Colonic mucosa (tissue), 4 donors: ENCODE measurements at regions not wholly inside any gene's neighbourhood (a gene's known extent, or its start where the extent isn't known, plus 50 kb on each side); places are given as distances from the start of the nearest gene placed in this dataset.

Source experiments
- DNase-seq: peaks from one replicate; pipeline ENCODE4 v3.0.0-alpha.2; 2020
- H3K27ac ChIP-seq: fragments of 200-600 bp; one replicate; pipeline ENCODE4 v1.8.0; 2021
- H3K27me3 ChIP-seq: fragments of 200-600 bp; one replicate; pipeline ENCODE4 v1.8.0; 2021
- H3K36me3 ChIP-seq: fragments of 200-600 bp; one replicate; pipeline ENCODE4 v1.8.0; 2021
- H3K4me1 ChIP-seq: fragments of 200-600 bp; one replicate; pipeline ENCODE4 v1.8.0; 2021; ENCODE audit warnings: mild to moderate bottlenecking
- H3K4me3 ChIP-seq: fragments of 200-600 bp; one replicate; pipeline ENCODE4 v1.8.0; 2021
- H3K9ac ChIP-seq, 2 donors: one replicate each; pipeline ENCODE4 v1.7.0; 2013; ENCODE audit warnings: control low read depth in 2 of 2, low read depth in 2 of 2, low read length in 2 of 2
- H3K9me3 ChIP-seq: fragments of 200-600 bp; one replicate; pipeline ENCODE4 v1.8.0; 2021
- intact Hi-C: fragments of 100-400 bp; cut with DNase I; formaldehyde crosslinking; loops from one replicate; pipeline ENCODE4 v1.14.1; 2022
- TF ChIP-seq, protein P1 (sequence below): fragments of 200-600 bp; IDR thresholded peaks from one replicate; pipeline ENCODE4 v1.8.0; 2022; ENCODE audit warnings: antibody characterized with exemption, mild to moderate bottlenecking
- donor health status: healthy.
- donor health status: DM: no; HTN: no; CAD: no.
- donor health status: DM: no; HTN: no; CAD: no.

DNA sequence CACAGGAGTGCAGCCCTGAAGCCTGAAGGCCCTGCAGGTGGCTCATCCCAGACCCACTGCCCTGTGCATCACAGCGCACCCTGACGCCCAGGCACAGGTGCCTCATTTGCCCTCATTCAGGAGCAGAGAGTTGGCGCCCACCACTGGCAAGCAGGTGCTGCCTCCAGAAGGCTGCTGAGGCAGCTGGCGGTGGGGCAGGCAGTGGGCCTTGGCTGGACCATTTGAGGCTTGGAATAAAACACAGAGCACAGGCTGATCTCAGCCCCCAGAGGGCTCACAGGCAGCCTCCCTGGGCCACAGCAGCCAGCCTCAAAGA lies 1151.9 kb downstream of the BRD1 start:
- TF ChIP-seq, protein P1, sequence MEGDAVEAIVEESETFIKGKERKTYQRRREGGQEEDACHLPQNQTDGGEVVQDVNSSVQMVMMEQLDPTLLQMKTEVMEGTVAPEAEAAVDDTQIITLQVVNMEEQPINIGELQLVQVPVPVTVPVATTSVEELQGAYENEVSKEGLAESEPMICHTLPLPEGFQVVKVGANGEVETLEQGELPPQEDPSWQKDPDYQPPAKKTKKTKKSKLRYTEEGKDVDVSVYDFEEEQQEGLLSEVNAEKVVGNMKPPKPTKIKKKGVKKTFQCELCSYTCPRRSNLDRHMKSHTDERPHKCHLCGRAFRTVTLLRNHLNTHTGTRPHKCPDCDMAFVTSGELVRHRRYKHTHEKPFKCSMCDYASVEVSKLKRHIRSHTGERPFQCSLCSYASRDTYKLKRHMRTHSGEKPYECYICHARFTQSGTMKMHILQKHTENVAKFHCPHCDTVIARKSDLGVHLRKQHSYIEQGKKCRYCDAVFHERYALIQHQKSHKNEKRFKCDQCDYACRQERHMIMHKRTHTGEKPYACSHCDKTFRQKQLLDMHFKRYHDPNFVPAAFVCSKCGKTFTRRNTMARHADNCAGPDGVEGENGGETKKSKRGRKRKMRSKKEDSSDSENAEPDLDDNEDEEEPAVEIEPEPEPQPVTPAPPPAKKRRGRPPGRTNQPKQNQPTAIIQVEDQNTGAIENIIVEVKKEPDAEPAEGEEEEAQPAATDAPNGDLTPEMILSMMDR, result no peak

DNA sequence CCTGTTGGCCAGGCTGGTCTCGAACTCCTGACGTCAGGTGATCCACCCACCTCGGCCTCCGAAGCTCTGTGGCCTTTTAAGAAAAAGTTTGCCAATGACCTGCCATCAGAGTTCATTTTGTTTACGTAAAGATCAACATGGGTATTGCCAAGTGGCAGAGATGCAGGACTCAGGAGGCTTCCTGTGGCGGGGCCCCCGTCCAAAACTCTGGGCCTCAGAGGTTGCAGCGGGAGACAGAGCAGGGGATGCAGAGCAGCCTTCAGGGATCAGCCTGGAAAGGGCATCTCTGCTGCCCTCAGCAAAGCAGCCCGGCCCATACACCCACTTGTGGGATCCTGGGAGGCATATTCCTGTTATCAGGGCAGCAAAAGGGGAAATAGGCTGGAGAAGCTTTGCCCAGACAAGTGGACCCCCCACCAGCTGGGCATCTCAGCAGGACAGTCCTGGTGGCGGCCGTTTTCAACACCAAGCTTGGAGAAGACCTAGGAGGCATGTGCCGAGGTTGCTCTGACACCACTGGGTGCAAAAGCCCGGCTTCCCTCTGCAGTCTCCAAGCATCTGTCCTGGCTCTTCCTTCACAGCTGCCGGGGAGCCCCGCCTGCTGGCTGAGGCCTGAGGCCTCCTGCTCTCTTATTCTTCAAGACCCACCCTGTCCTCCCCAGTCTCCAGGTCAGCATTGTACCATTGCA lies 1152.4 kb downstream of the BRD1 start:
- Histone ChIP-seq H3K4me1 (no peaks in the 10 kb centered on the region), H3K27ac (no peak overlapping the region), H3K9me3 (no peaks in the 10 kb centered on the region), H3K27me3 (no peaks in the 10 kb centered on the region), H3K9ac (no peak overlapping the region), H3K36me3 (no peaks in the 10 kb centered on the region), H3K4me3 (no peak overlapping the region)
- TF ChIP-seq, protein P1, result no peak
- DNase-seq, result no peak
- intact Hi-C loops, result no loop called here

More for the DNA sequence above, 1151.9 kb downstream of the BRD1 start:
- Histone ChIP-seq H3K27me3 (no peaks in the 10 kb centered on the region), H3K4me3 (no peak overlapping the region), H3K9me3 (no peaks in the 10 kb centered on the region), H3K27ac (no peak overlapping the region), H3K4me1 (no peaks in the 10 kb centered on the region), H3K36me3 (no peaks in the 10 kb centered on the region), H3K9ac (no peak overlapping the region)
- intact Hi-C loops, result no loop called here
- DNase-seq, result no peak

DNA sequence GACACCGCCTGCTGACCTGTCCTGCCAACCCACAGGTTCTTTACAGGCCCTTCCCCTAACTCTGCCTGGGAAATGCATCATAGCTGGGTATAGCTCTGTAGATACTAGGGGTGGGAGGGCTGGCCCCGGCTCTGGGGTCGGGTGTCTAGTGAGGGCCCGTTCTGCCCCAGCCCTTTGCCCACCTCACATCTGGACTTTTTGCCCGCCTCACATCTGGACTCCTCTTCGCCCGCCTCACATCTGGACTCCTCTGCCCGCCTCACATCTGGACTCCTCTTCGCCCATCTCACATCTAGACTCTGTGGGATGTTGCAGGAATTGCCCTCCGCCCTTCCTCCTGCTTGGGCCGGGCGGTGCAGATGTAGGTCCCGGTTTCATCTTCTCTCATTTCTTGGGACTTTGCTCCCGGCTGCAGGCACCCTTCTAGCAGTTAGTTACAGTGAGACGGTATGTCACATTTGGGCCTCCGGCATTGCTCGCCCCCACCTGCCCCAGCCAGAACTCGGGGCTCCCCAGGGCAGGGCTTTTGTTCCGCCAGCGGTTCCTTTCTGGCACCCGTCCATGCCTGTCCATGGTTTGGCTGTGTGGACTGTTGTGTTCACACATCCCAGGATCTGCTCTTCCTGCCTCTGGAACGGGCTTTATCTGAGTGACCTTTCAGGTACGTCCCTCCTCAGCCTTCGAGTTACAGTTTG lies 1153.7 kb downstream of the BRD1 start:
- no peak for DNase-seq
- intact Hi-C loops, result no loop called here
- no peak overlapping the region for H3K9ac ChIP-seq
- TF ChIP-seq, protein P1, result no peak
- no peak overlapping the region for H3K4me3 ChIP-seq
- no peaks in the 10 kb centered on the region for H3K4me1 ChIP-seq
- H3K9me3 ChIP-seq, result no peaks in the 10 kb centered on the region
- H3K36me3 ChIP-seq, result no peaks in the 10 kb centered on the region
- H3K27me3 ChIP-seq, result no peaks in the 10 kb centered on the region
- H3K27ac ChIP-seq, result no peak overlapping the region

DNA sequence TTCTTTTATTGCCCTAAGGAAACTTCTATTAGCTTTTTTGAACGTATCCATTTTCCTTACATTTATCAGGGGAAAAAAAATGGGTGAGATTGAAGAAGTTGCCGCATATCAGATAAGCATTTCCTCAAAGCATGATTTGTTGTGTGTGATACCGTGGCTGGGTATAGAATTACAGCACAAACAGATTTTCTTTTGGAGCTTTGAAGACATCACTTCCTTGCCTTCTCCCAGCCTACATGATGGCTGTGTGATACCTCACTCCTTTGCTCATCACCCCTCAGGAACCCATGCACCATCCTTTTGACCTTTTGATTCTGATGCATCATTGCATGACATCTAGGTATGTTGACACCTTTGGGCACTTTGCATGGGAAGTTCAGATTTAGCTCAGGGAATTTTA lies 1155.3 kb downstream of the BRD1 start:
- intact Hi-C loops, result no loop called here
- DNase-seq, result no peak
- H3K27ac ChIP-seq, result no peak overlapping the region
- H3K4me1 ChIP-seq, result no peaks in the 10 kb centered on the region
- no peaks in the 10 kb centered on the region for H3K9me3 ChIP-seq
- H3K36me3 ChIP-seq, result no peaks in the 10 kb centered on the region
- no peaks in the 10 kb centered on the region for H3K27me3 ChIP-seq
- TF ChIP-seq, protein P1, result no peak
- no peak overlapping the region for H3K9ac ChIP-seq
- no peak overlapping the region for H3K4me3 ChIP-seq

DNA sequence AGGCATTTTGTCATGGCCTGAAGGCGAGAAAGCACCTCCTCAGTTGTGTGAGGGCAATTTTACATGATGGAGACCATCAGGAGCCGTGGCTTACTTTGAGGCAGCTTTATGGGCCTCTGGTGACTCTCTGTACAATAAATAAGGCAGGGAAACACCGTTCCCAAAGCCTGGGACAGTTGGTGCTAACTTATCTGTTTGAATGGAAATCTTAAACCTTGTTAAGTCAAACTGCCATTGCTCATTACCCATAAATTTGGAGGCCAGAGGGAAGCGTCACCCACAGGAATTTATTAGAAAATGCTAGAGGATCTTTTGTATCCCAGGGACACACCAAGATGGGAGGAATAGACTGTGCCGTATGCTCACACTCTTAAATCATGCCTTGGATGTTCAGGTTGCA lies 1156.9 kb downstream of the BRD1 start:
- TF ChIP-seq, protein P1, result no peak
- no peak overlapping the region for H3K4me3 ChIP-seq
- no peaks in the 10 kb centered on the region for H3K9me3 ChIP-seq
- no peak overlapping the region for H3K27ac ChIP-seq
- no peaks in the 10 kb centered on the region for H3K36me3 ChIP-seq
- no peaks in the 10 kb centered on the region for H3K4me1 ChIP-seq
- no peak for DNase-seq
- H3K27me3 ChIP-seq, result no peaks in the 10 kb centered on the region
- intact Hi-C loops, result no loop called here
- no peak overlapping the region for H3K9ac ChIP-seq
